MM.1S (cell line): ENCODE measurements at regions not wholly inside any gene's neighbourhood (a gene's known extent, or its start where the extent isn't known, plus 50 kb on each side); places are given as distances from the start of the nearest gene placed in this dataset.

ENCODE experiments used
- CTCF ChIP-seq: fragments of 300-600 bp; sonication (generic); IDR thresholded peaks from 2 replicates; pipeline ENCODE4 v1.5.1; 2016; ENCODE audit warnings: antibody characterized with exemption, low read length, mixed read lengths
- EZH2 ChIP-seq: fragments of 300-600 bp; sonication (generic); optimal IDR thresholded peaks from 2 replicates; pipeline ENCODE3; 2017; ENCODE audit warnings: low read depth, mild to moderate bottlenecking, antibody characterized with exemption, low read length, mixed read lengths
- EZH2phosphoT487 ChIP-seq: fragments of 300-600 bp; sonication (generic); IDR thresholded peaks from 2 replicates; pipeline ENCODE4 v1.6.1; 2018; ENCODE audit warnings: antibody characterized with exemption, low read length

GRCh38 chr11:70916351-70916750 lies 336.0 kb downstream of the SHANK2 start:
- TF ChIP-seq CTCF (no peak), EZH2 (no peak), EZH2phosphoT487 (no peak)
